NB4 (cell line): ENCODE measurements at regions not wholly inside any gene's neighbourhood (a gene's known extent, or its start where the extent isn't known, plus 50 kb on each side); places are given as distances from the start of the nearest gene placed in this dataset.

ENCODE experiments used
- DNase-seq: peaks from one replicate; pipeline ENCODE4 v3.0.0; 2010; ENCODE audit warnings: low read depth
- H3K4me3 ChIP-seq: one replicate; pipeline ENCODE4 v1.5.1; 2011; ENCODE audit warnings: mild to moderate bottlenecking, low read depth, low read length, moderate library complexity
- MYC ChIP-seq: IDR thresholded peaks from 2 replicates; pipeline ENCODE4 v1.6.1; 2011; ENCODE audit warnings: low read depth, low read length
- POLR2A ChIP-seq: IDR thresholded peaks from 2 replicates; pipeline ENCODE4 v1.6.1; 2011; ENCODE audit warnings: mild to moderate bottlenecking; ENCODE audit not compliant: insufficient read length; ENCODE audit errors: extremely low read depth
- TF ChIP-seq, protein P1 (sequence below): IDR thresholded peaks from 2 replicates; pipeline ENCODE4 v1.6.1; 2011; ENCODE audit warnings: low read depth, low read length
- TF ChIP-seq, protein P2 (sequence below): IDR thresholded peaks from one replicate; pipeline ENCODE4 v1.5.1; 2012; ENCODE audit warnings: low read depth, low read length

DNA sequence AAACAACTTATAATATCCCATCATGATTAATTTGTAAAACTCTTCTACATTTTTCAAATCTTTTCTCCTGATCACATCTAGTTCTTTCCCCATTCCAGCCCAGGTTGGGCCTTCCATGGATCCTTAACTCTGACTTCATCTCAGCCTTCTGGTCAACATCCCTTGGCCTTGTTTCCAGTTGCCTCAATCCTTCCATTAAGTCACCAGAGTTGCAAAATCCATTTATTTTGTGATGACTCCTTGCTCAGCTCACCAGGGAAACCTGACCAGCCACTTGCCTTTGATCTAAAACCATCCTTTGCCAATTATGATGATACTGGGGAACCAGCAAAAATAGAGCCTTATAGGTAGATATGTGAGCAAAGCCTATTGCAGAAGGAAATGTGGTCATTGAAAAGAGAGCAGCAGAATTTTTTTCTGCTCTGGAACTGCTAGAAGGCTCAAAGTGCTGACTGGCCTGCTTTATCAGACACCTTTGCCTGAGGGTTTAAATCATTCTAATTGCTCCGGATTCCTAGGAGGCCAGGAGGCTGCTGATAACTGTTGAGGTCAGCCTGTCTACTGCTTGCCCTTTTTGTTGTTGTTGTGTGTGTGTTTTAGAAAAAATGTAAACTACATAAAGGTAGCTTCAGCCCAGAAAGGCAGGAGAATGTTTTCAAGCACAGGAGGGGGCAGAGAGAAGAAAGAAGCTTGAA lies 512.2 kb upstream of the GRIA1 start:
- DNase-seq: no peak
- no peak for TF ChIP-seq MYC
- TF ChIP-seq, protein P1, sequence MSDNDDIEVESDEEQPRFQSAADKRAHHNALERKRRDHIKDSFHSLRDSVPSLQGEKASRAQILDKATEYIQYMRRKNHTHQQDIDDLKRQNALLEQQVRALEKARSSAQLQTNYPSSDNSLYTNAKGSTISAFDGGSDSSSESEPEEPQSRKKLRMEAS: no peak
- no peak for TF ChIP-seq POLR2A
- TF ChIP-seq, protein P2, sequence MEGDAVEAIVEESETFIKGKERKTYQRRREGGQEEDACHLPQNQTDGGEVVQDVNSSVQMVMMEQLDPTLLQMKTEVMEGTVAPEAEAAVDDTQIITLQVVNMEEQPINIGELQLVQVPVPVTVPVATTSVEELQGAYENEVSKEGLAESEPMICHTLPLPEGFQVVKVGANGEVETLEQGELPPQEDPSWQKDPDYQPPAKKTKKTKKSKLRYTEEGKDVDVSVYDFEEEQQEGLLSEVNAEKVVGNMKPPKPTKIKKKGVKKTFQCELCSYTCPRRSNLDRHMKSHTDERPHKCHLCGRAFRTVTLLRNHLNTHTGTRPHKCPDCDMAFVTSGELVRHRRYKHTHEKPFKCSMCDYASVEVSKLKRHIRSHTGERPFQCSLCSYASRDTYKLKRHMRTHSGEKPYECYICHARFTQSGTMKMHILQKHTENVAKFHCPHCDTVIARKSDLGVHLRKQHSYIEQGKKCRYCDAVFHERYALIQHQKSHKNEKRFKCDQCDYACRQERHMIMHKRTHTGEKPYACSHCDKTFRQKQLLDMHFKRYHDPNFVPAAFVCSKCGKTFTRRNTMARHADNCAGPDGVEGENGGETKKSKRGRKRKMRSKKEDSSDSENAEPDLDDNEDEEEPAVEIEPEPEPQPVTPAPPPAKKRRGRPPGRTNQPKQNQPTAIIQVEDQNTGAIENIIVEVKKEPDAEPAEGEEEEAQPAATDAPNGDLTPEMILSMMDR: no peak

DNA sequence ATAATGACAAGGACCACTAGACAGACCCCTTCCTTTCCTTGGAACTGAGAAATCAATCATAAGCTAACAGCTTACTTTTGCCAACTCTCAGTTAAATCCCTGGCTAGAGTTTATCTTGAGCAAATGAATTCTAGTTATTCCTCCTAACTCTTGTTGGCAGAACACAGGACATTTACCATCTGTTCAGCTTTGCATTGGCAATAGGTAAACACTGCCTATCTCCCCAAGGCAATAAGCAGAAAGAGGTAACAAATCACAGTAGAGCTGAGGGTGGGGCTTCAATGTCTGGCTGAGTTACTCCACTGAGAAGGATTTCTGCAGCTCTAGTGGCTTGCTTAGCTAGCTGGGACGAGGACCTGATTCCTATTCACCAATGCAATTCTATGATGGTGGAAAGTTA lies 503.3 kb upstream of the GRIA1 start:
- TF ChIP-seq, protein P2: no peak
- TF ChIP-seq MYC: no peak
- TF ChIP-seq, protein P1: no peak
- TF ChIP-seq POLR2A: no peak
- no peak overlapping the region for H3K4me3 ChIP-seq
- no peak for DNase-seq

More for the DNA sequence above, 512.2 kb upstream of the GRIA1 start:
- no peak overlapping the region for H3K4me3 ChIP-seq

DNA sequence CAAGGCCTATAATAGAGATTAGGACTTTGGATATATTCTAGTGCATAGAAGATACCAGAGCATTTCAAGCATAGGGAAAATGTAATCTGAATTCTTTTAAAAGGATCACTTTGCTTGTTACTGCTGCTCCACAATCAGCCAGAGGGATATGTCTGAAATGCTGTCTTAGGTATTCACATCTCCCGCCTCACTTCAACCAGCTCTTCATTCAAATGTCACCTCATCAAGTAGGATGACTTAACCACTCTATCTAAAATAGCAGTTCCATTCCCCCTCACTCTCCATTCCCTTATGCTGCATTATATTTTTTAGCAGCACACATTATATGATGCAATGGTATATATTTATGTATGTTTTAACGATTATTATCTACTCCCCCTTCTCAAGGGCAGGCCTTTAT lies 500.3 kb upstream of the GRIA1 start:
- TF ChIP-seq, protein P1: no peak
- TF ChIP-seq, protein P2: no peak
- TF ChIP-seq POLR2A: no peak
- no peak for DNase-seq
- no peak overlapping the region for H3K4me3 ChIP-seq

DNA sequence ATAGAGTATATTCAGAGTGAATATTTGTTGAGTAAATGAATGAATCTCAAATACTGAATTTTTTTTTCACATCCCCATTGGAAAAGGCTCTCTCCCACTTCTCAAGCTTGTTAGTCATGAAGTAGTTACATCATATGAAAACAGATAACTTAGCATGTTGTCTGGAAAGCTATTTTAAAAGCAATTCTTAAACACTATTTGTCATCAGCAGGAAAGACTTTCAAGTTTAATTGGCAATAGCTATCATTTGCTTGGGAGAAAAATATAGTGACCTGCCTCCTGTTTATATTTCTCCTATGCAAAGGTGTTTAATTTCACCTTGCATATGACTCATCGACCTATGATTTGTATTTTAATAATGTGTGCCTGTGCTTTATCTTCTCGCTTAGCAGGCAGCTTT lies 499.8 kb upstream of the GRIA1 start:
- DNase-seq: no peak
- TF ChIP-seq MYC: no peak
- TF ChIP-seq, protein P1: no peak
- TF ChIP-seq, protein P2: no peak
- no peak for TF ChIP-seq POLR2A

DNA sequence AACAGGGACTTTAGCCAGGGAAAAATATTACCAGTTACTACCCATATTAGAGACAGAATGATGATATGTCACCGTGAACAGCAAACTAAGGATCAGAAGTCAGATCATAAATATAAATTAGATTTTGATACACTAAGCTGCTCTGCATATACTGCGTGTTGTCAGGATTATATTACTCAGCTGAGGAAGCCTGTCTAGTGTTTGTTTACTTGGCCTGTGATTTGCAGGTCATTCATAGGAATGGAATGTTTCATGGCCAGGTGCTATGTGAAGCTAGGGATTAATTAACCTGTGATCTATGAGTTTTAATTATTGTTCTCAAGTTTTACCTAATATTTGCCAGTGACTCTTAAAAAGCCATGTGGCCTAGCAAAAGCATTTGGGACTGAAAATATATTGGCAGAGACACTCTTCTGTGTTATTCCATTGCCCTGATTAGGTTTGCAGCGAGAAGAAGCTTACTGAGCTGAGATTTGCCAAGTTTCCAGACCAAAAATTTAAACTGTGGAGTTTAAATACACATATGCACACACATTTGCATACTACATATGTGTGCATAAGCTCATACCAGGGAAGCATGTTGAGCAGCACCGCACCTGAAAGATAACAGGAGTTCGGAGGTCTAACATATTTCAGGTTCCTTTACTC lies 496.3 kb upstream of the GRIA1 start:
- TF ChIP-seq, protein P1: no peak
- no peak for TF ChIP-seq MYC
- TF ChIP-seq, protein P2: no peak
- no peak for TF ChIP-seq POLR2A
- DNase-seq: no peak
- no peak overlapping the region for H3K4me3 ChIP-seq

More for the DNA sequence above, 499.8 kb upstream of the GRIA1 start:
- no peak overlapping the region for H3K4me3 ChIP-seq
